Right cardiac atrium (tissue), 2 donors: ENCODE measurements at regions not wholly inside any gene's neighbourhood (a gene's known extent, or its start where the extent isn't known, plus 50 kb on each side); places are given as distances from the start of the nearest gene placed in this dataset.

Experiments
- microRNA-seq, 2 donors: library from miRNA; unstranded; fragments of <30 nt; microRNA quantifications; one replicate each; pipeline ENCODE4 v1.2.0, GENCODE V29; 2020 to 2021
- donor health status: DM: no; HTN: yes; CAD: no.
- donor health status: DM: no; HTN: no; CAD: no.

Small RNA genes lying in the stretch of these regions (microRNA-seq; reads per million reads assigned to microRNA genes)
- gene MIR1302-10 (0 reads per million in 2 donors), gene MIR6859-3 (0 reads per million in 2 donors)
